ENCODE measurements at regions not wholly inside any gene's neighbourhood (a gene's known extent, or its start where the extent isn't known, plus 50 kb on each side); places are given as distances from the start of the nearest gene placed in this dataset.

DNA sequence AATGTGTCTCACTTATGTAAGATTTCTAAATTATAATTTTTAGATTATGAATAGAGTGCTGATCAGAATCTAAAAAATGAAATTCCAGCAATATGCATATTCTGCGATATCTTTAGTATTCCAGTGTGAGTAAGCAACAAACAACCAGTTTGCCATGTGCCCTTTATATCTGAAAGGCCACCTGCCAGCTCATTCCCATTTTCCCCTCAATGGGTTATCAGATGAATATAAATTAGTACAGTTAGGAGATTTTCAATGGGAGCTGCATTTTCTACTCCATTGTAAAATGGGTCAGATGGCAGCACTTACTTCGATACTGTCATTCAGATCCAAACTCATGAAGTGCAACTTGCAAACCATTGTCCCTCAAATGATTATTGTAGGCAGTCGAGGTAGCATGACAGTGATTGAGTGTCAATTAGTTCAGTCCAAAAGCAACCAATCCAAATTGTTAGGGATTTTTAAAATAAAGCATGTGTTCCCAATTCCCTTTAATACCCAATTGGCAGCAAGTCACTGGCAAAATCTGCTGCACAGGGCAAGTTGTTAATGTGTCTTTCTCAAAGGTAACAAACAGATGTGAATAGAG is 680.3 kb downstream of the LRRIQ3 start:
- TF ChIP-seq, protein P1, sequence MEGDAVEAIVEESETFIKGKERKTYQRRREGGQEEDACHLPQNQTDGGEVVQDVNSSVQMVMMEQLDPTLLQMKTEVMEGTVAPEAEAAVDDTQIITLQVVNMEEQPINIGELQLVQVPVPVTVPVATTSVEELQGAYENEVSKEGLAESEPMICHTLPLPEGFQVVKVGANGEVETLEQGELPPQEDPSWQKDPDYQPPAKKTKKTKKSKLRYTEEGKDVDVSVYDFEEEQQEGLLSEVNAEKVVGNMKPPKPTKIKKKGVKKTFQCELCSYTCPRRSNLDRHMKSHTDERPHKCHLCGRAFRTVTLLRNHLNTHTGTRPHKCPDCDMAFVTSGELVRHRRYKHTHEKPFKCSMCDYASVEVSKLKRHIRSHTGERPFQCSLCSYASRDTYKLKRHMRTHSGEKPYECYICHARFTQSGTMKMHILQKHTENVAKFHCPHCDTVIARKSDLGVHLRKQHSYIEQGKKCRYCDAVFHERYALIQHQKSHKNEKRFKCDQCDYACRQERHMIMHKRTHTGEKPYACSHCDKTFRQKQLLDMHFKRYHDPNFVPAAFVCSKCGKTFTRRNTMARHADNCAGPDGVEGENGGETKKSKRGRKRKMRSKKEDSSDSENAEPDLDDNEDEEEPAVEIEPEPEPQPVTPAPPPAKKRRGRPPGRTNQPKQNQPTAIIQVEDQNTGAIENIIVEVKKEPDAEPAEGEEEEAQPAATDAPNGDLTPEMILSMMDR (IDR thresholded peaks at IDR 0.05): no peak
- TF ChIP-seq POLR2A (IDR thresholded peaks at IDR 0.05): no peak

All from heart left ventricle (tissue), 13 donors.